GM23338 (cell line): ENCODE measurements at regions not wholly inside any gene's neighbourhood (a gene's known extent, or its start where the extent isn't known, plus 50 kb on each side); places are given as distances from the start of the nearest gene placed in this dataset.

Experiments
- CTCF ChIP-seq, 2 experiments: fragments of 200-600 bp in 1 of 2; sonication (generic) in 1 of 2; conservative IDR thresholded peaks; 2 replicates each; pipeline versions ENCODE4 v1.5.1 to v1.6.1; 2016 to 2017; ENCODE audit warnings: antibody characterized with exemption in 2 of 2, low read depth in 2 of 2, mild to moderate bottlenecking in 2 of 2, moderate library complexity in 1 of 2
- ETS1 ChIP-seq: IDR thresholded peaks from 2 replicates; pipeline ENCODE4 v1.6.1; 2016; ENCODE audit warnings: antibody characterized with exemption
- EZH2 ChIP-seq: fragments of 200-600 bp; sonication (generic); IDR thresholded peaks from one replicate; pipeline ENCODE4 v1.8.0; 2017; ENCODE audit warnings: antibody characterized with exemption, mild to moderate bottlenecking, low read depth; ENCODE audit not compliant: unreplicated experiment
- EZH2phosphoT487 ChIP-seq: fragments of 200-600 bp; sonication (generic); IDR thresholded peaks from one replicate; pipeline ENCODE4 v1.8.1; 2018; ENCODE audit warnings: antibody characterized with exemption; ENCODE audit not compliant: unreplicated experiment
- JUNB ChIP-seq: IDR thresholded peaks from one replicate; pipeline ENCODE4 v1.6.1; 2016; ENCODE audit warnings: antibody characterized with exemption; ENCODE audit not compliant: unreplicated experiment
- POLR2AphosphoS5 ChIP-seq: IDR thresholded peaks from 2 replicates; pipeline ENCODE4 v1.6.1; 2016; ENCODE audit warnings: antibody characterized with exemption, low read depth

GRCh38 chr12:24550609-24551008 lies 398.3 kb downstream of the BCAT1 start:
- no peak for TF ChIP-seq CTCF (conservative IDR thresholded peaks at IDR 0.05; ENCODE audit: low read depth in 2 of 2)
- TF ChIP-seq JUNB = no peak
- TF ChIP-seq POLR2AphosphoS5 = no peak
- no peak for TF ChIP-seq EZH2
- no peak for TF ChIP-seq EZH2phosphoT487
- TF ChIP-seq ETS1 = no peak
